GM23338 (cell line): ENCODE measurements at regions not wholly inside any gene's neighbourhood (a gene's known extent, or its start where the extent isn't known, plus 50 kb on each side); places are given as distances from the start of the nearest gene placed in this dataset.

Experiments
- ATAC-seq: fragments of 200-7000 bp; cut with Tn5 transposase; 3 replicates; pipeline ENCODE4 v1.9.1; 2020
- DNase-seq: peaks from one replicate; pipeline ENCODE4 v3.0.0-alpha.2; 2015; ENCODE audit warnings: low spot score
- H2AFZ ChIP-seq: fragments of 200-600 bp; sonication (generic); 2 replicates; pipeline ENCODE4 v1.8.0; 2016; ENCODE audit warnings: antibody characterized with exemption, mild to moderate bottlenecking, moderate library complexity
- H3F3A ChIP-seq: fragments of 200-600 bp; sonication (generic); replicated peaks from 2 replicates; pipeline ENCODE4 v1.8.0; 2017; ENCODE audit warnings: antibody characterized with exemption, mixed run types, low read depth
- H3K27ac ChIP-seq: fragments of 200-600 bp; sonication (generic); 2 replicates; pipeline ENCODE4 v1.6.1; 2016; ENCODE audit warnings: low read depth
- H3K27me3 ChIP-seq: fragments of 200-600 bp; sonication (generic); 2 replicates; pipeline ENCODE4 v1.8.0; 2016; ENCODE audit warnings: mild to moderate bottlenecking, mixed run types, moderate library complexity; ENCODE audit not compliant: insufficient read depth
- H3K36me3 ChIP-seq: fragments of 200-600 bp; sonication (generic); 2 replicates; pipeline ENCODE4 v1.8.0; 2016; ENCODE audit warnings: mild to moderate bottlenecking; ENCODE audit not compliant: insufficient read depth
- H3K4me1 ChIP-seq: fragments of 200-600 bp; sonication (generic); 2 replicates; pipeline ENCODE4 v1.8.0; 2016; ENCODE audit warnings: mild to moderate bottlenecking, moderate library complexity; ENCODE audit not compliant: insufficient read depth
- H3K4me2 ChIP-seq: fragments of 200-600 bp; sonication (generic); 2 replicates; pipeline ENCODE4 v1.7.1; 2017; ENCODE audit warnings: mixed run types
- H3K4me3 ChIP-seq: fragments of 200-600 bp; sonication (generic); 2 replicates; pipeline ENCODE4 v1.6.1; 2016; ENCODE audit warnings: mixed run types
- H3K79me2 ChIP-seq: fragments of 200-600 bp; sonication (generic); replicated peaks from 2 replicates; pipeline ENCODE4 v1.8.0; 2017; ENCODE audit warnings: mild to moderate bottlenecking; ENCODE audit not compliant: insufficient read depth
- H3K9me2 ChIP-seq: fragments of 200-600 bp; sonication (generic); 2 replicates; pipeline ENCODE4 v1.8.0; 2017; ENCODE audit not compliant: insufficient read depth
- H4K20me1 ChIP-seq: fragments of 200-600 bp; sonication (generic); replicated peaks from 2 replicates; pipeline ENCODE4 v1.8.0; 2017; ENCODE audit warnings: mild to moderate bottlenecking; ENCODE audit not compliant: insufficient read depth
- H3K27ac Mint-ChIP-seq: 2 replicates; pipeline ENCODE4 v1.8.0; 2020; ENCODE audit warnings: inconsistent platforms, mild to moderate bottlenecking, moderate library complexity, mixed read lengths
- H3K27me3 Mint-ChIP-seq: 3 replicates; pipeline ENCODE4 v1.8.0; 2022; ENCODE audit warnings: low read depth, mild to moderate bottlenecking, moderate library complexity, mixed read lengths, inconsistent platforms; ENCODE audit not compliant: insufficient read depth, poor library complexity
- H3K36me3 Mint-ChIP-seq: 3 replicates; pipeline ENCODE4 v1.8.0; 2021; ENCODE audit warnings: low read depth, mild to moderate bottlenecking, inconsistent platforms, moderate library complexity, mixed read lengths
- H3K4me1 Mint-ChIP-seq: 3 replicates; pipeline ENCODE4 v1.8.0; 2020; ENCODE audit warnings: mild to moderate bottlenecking, inconsistent platforms, mixed read lengths
- H3K4me3 Mint-ChIP-seq: 3 replicates; pipeline ENCODE4 v1.8.0; 2021; ENCODE audit warnings: moderate library complexity, mild to moderate bottlenecking, inconsistent platforms, mixed read lengths
- H3K9me3 Mint-ChIP-seq: 3 replicates; pipeline ENCODE4 v1.8.0; 2020; ENCODE audit warnings: moderate library complexity, mild to moderate bottlenecking, inconsistent platforms, mixed read lengths
- ETS1 ChIP-seq: IDR thresholded peaks from 2 replicates; pipeline ENCODE4 v1.6.1; 2016; ENCODE audit warnings: antibody characterized with exemption
- EZH2phosphoT487 ChIP-seq: fragments of 200-600 bp; sonication (generic); IDR thresholded peaks from one replicate; pipeline ENCODE4 v1.8.1; 2018; ENCODE audit warnings: antibody characterized with exemption; ENCODE audit not compliant: unreplicated experiment
- JUNB ChIP-seq: IDR thresholded peaks from one replicate; pipeline ENCODE4 v1.6.1; 2016; ENCODE audit warnings: antibody characterized with exemption; ENCODE audit not compliant: unreplicated experiment
- POLR2AphosphoS5 ChIP-seq: IDR thresholded peaks from 2 replicates; pipeline ENCODE4 v1.6.1; 2016; ENCODE audit warnings: antibody characterized with exemption, low read depth
- STAT1 ChIP-seq: IDR thresholded peaks from one replicate; pipeline ENCODE4 v1.6.1; 2016; ENCODE audit warnings: antibody characterized with exemption; ENCODE audit not compliant: unreplicated experiment
- ZNF331 ChIP-seq: fragments of 250-450 bp; sonication (Bioruptor Pico); IDR thresholded peaks from 2 replicates; pipeline ENCODE4 v1.5.0; 2020; ENCODE audit warnings: low read depth, mild to moderate bottlenecking, moderate library complexity
- ZNF462 ChIP-seq: fragments of 250-450 bp; sonication (Bioruptor Pico); IDR thresholded peaks from 2 replicates; pipeline ENCODE4 v1.5.0; 2020; ENCODE audit warnings: mild to moderate bottlenecking, moderate library complexity
- TF ChIP-seq, protein P1 (sequence below), 2 experiments: fragments of 200-600 bp in 1 of 2; sonication (generic) in 1 of 2; conservative IDR thresholded peaks; 2 replicates each; pipeline versions ENCODE4 v1.5.1 to v1.6.1; 2016 to 2017; ENCODE audit warnings: antibody characterized with exemption in 2 of 2, low read depth in 2 of 2, mild to moderate bottlenecking in 2 of 2, moderate library complexity in 1 of 2
- TF ChIP-seq, protein P2 (sequence below): IDR thresholded peaks from one replicate; pipeline ENCODE4 v1.6.1; 2018; ENCODE audit warnings: antibody characterized with exemption; ENCODE audit not compliant: unreplicated experiment

GRCh38 chr7:113179313-113179712, 61.0 kb upstream of the SMIM30 start:
- H4K20me1 ChIP-seq = no peaks in the 10 kb centered on the region
- H3K4me1 Mint-ChIP-seq = no peaks in the 10 kb centered on the region

More at GRCh38 chr7:113179313-113179712, 61.0 kb upstream of the SMIM30 start:
- Mint-ChIP-seq H3K9me3 (no peaks in the 10 kb centered on the region), H3K4me3 (no peak overlapping the region), H3K27ac (no peak overlapping the region), H3K27me3 (no peaks in the 10 kb centered on the region), H3K36me3 (no peaks in the 10 kb centered on the region)
- Histone ChIP-seq H3K27me3 (peaks cover 12% of the 10 kb centered on the region), H2AFZ (no peak overlapping the region), H3K36me3 (no peaks in the 10 kb centered on the region), H3K4me3 (no peak overlapping the region), H3K9me2 (no peaks in the 10 kb centered on the region), H3F3A (no peaks in the 10 kb centered on the region), H3K79me2 (no peaks in the 10 kb centered on the region), H3K4me1 (no peaks in the 10 kb centered on the region), H3K27ac (no peak overlapping the region), H3K4me2 (no peak overlapping the region)
- ATAC-seq (no peak), DNase-seq (no peak)
- TF ChIP-seq ZNF462 (CRISPR knock-in tag) (no peak), EZH2phosphoT487 (no peak), JUNB (no peak), STAT1 (no peak), POLR2AphosphoS5 (no peak), ETS1 (no peak), ZNF331 (CRISPR knock-in tag) (no peak)
- TF ChIP-seq, protein P1, sequence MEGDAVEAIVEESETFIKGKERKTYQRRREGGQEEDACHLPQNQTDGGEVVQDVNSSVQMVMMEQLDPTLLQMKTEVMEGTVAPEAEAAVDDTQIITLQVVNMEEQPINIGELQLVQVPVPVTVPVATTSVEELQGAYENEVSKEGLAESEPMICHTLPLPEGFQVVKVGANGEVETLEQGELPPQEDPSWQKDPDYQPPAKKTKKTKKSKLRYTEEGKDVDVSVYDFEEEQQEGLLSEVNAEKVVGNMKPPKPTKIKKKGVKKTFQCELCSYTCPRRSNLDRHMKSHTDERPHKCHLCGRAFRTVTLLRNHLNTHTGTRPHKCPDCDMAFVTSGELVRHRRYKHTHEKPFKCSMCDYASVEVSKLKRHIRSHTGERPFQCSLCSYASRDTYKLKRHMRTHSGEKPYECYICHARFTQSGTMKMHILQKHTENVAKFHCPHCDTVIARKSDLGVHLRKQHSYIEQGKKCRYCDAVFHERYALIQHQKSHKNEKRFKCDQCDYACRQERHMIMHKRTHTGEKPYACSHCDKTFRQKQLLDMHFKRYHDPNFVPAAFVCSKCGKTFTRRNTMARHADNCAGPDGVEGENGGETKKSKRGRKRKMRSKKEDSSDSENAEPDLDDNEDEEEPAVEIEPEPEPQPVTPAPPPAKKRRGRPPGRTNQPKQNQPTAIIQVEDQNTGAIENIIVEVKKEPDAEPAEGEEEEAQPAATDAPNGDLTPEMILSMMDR (conservative IDR thresholded peaks at IDR 0.05; ENCODE audit: low read depth in 2 of 2) = no peak
- TF ChIP-seq, protein P2, sequence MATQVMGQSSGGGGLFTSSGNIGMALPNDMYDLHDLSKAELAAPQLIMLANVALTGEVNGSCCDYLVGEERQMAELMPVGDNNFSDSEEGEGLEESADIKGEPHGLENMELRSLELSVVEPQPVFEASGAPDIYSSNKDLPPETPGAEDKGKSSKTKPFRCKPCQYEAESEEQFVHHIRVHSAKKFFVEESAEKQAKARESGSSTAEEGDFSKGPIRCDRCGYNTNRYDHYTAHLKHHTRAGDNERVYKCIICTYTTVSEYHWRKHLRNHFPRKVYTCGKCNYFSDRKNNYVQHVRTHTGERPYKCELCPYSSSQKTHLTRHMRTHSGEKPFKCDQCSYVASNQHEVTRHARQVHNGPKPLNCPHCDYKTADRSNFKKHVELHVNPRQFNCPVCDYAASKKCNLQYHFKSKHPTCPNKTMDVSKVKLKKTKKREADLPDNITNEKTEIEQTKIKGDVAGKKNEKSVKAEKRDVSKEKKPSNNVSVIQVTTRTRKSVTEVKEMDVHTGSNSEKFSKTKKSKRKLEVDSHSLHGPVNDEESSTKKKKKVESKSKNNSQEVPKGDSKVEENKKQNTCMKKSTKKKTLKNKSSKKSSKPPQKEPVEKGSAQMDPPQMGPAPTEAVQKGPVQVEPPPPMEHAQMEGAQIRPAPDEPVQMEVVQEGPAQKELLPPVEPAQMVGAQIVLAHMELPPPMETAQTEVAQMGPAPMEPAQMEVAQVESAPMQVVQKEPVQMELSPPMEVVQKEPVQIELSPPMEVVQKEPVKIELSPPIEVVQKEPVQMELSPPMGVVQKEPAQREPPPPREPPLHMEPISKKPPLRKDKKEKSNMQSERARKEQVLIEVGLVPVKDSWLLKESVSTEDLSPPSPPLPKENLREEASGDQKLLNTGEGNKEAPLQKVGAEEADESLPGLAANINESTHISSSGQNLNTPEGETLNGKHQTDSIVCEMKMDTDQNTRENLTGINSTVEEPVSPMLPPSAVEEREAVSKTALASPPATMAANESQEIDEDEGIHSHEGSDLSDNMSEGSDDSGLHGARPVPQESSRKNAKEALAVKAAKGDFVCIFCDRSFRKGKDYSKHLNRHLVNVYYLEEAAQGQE = no peak
